Naive B cell (primary cell): ENCODE measurements at regions not wholly inside any gene's neighbourhood (a gene's known extent, or its start where the extent isn't known, plus 50 kb on each side); places are given as distances from the start of the nearest gene placed in this dataset.
"Not testable (repeated sequence)": the region's sequence is repeated elsewhere in the genome, so short reads cannot be mapped to it uniquely, and the experiment has no call there.

Experiments used
- ATAC-seq, 2 donors: fragments of 150-1000 bp; cut with Tn5 transposase; 2 replicates each; pipeline ENCODE4 v1.10.0; 2021; ENCODE audit warnings: low read depth in 2 of 2, mild to moderate bottlenecking in 2 of 2, moderate library complexity in 2 of 2
- DNase-seq: peaks from one replicate; pipeline ENCODE4 v3.0.0; 2022
- H3K27ac Mint-ChIP-seq, 6 donors: one replicate each; pipeline ENCODE4 v1.8.0; 2020 to 2022; ENCODE audit warnings: mild to moderate bottlenecking in 6 of 6, mixed read lengths in 6 of 6, moderate library complexity in 5 of 6, inconsistent platforms in 2 of 6
- H3K27me3 Mint-ChIP-seq, 3 donors: one replicate each; pipeline ENCODE4 v1.8.0; 2021 to 2022; ENCODE audit warnings: mixed read lengths in 3 of 3, mild to moderate bottlenecking in 1 of 3
- H3K36me3 Mint-ChIP-seq, 2 donors: one replicate each; pipeline ENCODE4 v1.8.0; 2020 to 2022; ENCODE audit warnings: mixed read lengths in 2 of 2, inconsistent platforms in 1 of 2, mild to moderate bottlenecking in 1 of 2
- H3K4me1 Mint-ChIP-seq, 3 donors: one replicate each; pipeline ENCODE4 v1.8.0; 2020 to 2022; ENCODE audit warnings: mixed read lengths in 3 of 3, inconsistent platforms in 1 of 3, mild to moderate bottlenecking in 1 of 3, moderate library complexity in 1 of 3
- H3K4me3 Mint-ChIP-seq, 8 donors: one replicate each; pipeline ENCODE4 v1.8.0; 2020 to 2022; ENCODE audit warnings: mild to moderate bottlenecking in 8 of 8, mixed read lengths in 8 of 8, moderate library complexity in 8 of 8, inconsistent platforms in 2 of 8
- H3K9me3 Mint-ChIP-seq, 7 donors: one replicate each; pipeline ENCODE4 v1.8.0; 2020 to 2022; ENCODE audit warnings: mixed read lengths in 7 of 7, mild to moderate bottlenecking in 5 of 7, inconsistent platforms in 2 of 7, moderate library complexity in 1 of 7

DNA sequence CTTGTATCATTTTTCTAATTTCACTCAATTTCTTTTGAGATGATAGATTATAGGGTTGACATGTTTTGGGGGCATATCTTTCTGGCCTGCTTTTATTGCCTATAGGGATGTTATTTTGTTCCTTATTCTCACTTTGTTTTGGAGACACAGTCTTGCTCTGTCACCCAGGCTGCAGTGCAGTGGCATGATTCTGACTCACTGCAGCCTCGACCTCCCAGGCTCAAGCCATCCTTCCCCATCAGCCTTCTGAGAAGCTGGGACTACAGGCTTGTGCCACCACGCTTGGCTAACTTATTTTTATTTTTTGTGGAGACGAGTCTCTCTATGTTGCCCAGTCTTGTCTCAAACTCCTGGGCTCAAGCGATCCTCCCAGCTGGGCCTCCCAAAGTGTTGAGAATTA, 72.8 kb upstream of the FAN1 start:
- Mint-ChIP-seq H3K27me3 (no peaks in the 10 kb centered on the region), H3K9me3 (no peaks in the 10 kb centered on the region), H3K4me1 (peaks cover 14 to 19% (median 16%) of the 10 kb centered on the region in 3 donors), H3K4me3 (peak overlapping the region in 1 of 8 donors; percentile 16), H3K36me3 (peaks cover 0 to 8% of the 10 kb centered on the region in 2 donors), H3K27ac (peak overlapping the region in 3 of 6 donors; percentile 9 to 73 (median 13))
- no peak for ATAC-seq
- no peak for DNase-seq

DNA sequence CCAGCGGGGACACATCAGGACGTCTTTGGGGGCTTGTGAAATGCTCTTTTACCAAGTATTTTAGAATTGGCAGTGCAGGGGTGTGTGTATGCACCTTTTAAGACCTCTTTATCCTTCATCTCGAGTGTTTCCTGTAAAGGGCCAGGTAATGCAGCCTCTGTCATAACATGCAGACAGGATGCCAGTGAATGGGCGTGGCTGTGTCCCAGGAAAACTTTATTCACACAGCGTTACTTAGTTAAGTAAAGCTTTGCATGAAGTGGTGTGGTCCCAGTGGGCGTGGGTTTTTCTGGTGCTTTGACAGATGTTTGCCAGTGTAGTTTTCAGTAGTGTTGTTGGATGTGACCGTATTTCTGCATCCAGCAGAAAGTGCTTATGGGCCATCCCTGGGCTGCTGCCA, 70.3 kb upstream of the FAN1 start:
- not testable (repeated sequence) for H3K27ac Mint-ChIP-seq, H3K27me3 Mint-ChIP-seq, H3K4me3 Mint-ChIP-seq, ATAC-seq, H3K36me3 Mint-ChIP-seq, DNase-seq, H3K9me3 Mint-ChIP-seq
- H3K4me1 Mint-ChIP-seq = peaks cover 14 to 19% (median 16%) of the 10 kb centered on the region in 3 donors

DNA sequence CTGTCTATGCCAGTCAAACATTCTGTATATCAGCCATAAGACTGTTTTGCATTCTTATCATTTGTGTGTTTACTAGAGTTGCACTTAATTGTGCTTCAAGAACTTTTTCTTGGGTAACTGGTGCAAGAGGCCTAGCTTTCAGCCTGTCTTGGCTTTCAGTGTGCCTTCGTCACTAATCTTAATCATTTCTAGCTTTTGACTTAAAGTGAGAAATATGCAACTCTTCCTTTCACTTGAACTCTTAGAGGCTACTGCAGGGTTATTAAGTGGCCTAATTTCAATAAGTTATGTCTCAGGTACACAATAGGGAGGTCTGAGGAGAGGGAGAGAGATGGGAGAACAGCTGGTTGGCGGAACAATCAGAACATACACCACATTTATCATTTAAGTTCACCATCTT, 62.1 kb upstream of the FAN1 start:
- peaks cover 8 to 14% (median 13%) of the 10 kb centered on the region in 3 donors for H3K4me1 Mint-ChIP-seq
- ATAC-seq, DNase-seq, H3K27ac Mint-ChIP-seq, H3K9me3 Mint-ChIP-seq, H3K4me3 Mint-ChIP-seq: not testable (repeated sequence)
- H3K27me3 Mint-ChIP-seq = peaks cover 0 to 12% (median 0%) of the 10 kb centered on the region in 3 donors
- H3K36me3 Mint-ChIP-seq = peaks cover 0 to 11% of the 10 kb centered on the region in 2 donors

DNA sequence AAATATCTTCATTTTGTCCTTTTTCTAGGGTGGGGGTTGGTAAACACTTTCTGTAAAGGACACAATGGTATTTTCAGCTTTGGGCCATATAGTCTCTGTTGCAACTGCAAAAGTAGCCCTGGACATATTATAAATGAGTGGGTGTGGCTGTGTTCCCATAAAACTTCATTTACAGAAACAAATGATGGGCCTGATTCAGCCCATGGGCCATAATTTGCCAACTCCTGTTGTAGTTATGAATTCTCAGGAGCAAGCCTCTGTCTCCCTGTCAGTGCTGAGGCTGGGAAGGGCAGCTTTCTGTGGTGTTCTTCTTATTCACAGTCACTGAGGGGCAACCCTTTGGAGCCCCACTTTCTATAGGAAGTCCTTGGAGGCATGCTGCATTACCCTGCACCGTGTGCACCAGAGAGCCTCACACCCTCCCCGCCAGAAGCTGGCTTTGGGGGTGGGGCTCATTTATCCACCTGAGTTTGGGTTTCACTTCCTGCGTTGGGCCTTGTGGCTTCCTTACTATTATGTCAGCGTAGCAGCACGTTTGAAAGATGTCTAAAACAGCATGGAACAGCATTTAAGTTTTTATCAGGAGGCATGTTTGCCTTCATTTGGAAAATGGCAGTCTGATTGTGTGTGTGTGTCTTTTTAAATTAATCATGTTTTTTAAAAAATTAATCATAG, 60.8 kb upstream of the FAN1 start:
- DNase-seq = peak; percentile 42
- Mint-ChIP-seq H3K4me1 (peaks cover 8 to 14% (median 13%) of the 10 kb centered on the region in 3 donors), H3K27ac (peak overlapping the region in 2 of 6 donors; percentile 36 to 52), H3K27me3 (peaks cover 0 to 12% (median 0%) of the 10 kb centered on the region in 3 donors), H3K36me3 (peaks cover 0 to 11% of the 10 kb centered on the region in 2 donors), H3K4me3 (peak overlapping the region in 1 of 8 donors; percentile 17)
- ATAC-seq = peak; percentile 96 to 100
- not testable (repeated sequence) for H3K9me3 Mint-ChIP-seq

DNA sequence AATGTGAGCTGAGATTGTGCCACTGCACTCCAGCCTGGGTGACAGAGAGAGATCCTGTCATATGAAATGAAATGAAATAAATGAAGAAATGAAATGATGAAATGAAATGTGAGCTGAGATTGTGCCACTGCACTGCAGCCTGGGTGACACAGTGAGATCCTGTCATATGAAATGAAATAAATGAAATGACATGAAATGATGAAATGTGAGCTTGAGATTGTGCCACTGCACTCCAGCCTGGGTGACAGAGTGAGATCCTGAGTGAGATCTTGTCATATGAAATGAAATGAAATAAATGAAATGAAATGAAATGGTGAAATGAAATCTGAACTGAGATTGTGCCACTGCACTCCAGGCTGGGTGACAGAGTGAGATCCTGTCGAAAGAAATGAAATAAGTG, 58.2 kb upstream of the FAN1 start:
- peaks cover 0 to 12% (median 0%) of the 10 kb centered on the region in 3 donors for H3K27me3 Mint-ChIP-seq
- H3K9me3 Mint-ChIP-seq, H3K4me3 Mint-ChIP-seq, DNase-seq, H3K36me3 Mint-ChIP-seq, ATAC-seq: not testable (repeated sequence)
- peaks cover 8 to 14% (median 13%) of the 10 kb centered on the region in 3 donors for H3K4me1 Mint-ChIP-seq
- peak overlapping the region in 2 of 6 donors; percentile 56 to 86 for H3K27ac Mint-ChIP-seq
